Femur (tissue), 1 donor: ENCODE measurements at regions not wholly inside any gene's neighbourhood (a gene's known extent, or its start where the extent isn't known, plus 50 kb on each side); places are given as distances from the start of the nearest gene placed in this dataset.

ENCODE experiments used
- DNase-seq: peaks from one replicate; pipeline ENCODE4 v3.0.0-alpha.2; 2017

DNA sequence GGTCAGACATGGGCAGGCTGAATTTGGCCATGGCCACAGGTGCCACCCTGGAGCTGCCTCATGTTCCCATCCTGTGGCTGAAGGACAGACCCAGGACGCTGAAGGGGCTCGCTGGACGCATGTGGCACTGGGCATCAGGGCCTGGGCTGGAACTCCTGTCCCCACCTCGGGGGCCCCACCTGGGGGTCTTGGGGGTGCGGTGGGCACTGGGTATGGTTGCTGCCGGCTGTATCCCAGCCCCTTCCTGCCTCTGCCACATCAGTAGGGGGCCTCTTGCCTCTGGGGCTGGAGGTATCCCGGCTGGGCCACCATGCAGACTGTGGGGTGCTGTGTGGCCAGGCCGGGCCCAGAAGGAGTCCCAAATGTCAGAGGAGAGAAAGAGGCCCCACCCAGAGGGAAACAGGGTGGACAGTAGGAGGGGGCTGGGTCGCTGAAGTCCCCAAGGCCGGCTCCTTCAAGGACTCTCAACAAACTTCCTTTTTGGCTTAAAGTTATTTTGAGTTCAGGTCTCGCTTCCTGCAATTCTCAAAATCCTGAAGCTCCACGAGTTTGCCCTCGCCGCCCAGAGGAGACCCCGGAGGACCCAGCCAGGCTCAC is 78.7 kb downstream of the SIK1 start:
- DNase-seq, result no peak

DNA sequence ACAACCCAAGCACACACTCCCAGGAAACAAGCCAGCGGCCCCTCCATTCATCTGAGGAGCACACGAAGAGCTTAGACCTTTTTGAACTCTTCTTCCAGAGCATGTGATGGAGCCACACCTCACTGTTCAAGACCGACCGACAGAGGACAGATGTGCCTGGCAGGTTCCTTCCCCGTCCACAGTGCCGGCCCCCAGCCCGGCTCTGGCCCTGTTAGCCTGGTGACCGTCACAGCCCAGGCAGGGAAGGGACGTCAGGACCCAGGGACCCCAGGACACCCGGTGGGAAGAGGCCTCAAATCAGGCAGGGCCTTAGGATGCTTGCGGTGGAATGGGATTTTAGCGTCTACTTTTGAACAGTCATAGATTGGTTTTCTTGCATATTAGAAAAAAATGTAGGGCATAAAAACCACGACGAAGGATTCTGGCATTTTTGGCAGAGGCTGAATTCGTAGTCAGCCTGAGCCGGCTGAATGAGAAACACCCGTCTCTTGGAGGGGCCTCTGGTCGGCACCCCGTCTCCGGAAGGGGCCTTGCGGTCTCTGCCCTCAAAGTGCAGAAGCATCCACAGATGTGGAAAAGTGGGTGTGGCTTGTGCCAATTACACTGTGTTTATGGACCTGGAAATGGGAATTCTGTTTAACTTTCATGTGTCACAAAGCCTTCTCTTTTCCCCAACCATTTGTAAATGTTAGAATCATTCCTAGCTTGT is 79.3 kb downstream of the SIK1 start:
- no peak for DNase-seq

DNA sequence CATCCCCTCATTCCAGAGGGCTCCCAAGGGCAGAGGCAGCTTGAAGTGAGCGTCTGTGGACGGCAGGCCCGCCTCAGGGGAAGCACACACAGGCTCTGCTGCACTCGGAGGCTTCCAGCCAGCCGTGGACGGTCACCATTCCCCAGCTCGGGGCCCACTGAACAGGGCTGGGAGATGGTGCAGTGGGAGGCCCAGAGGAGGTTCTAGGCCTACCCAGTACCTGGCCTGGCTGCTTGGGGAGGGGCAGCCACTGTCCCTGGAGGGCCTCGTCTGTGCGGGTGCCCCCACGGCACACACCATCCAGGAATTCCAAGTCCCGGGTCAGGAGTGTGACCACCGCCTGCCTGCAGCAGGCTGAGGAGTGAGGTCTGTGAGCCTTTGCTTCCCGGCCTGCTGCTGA is 80.4 kb downstream of the SIK1 start:
- DNase-seq, result no peak

DNA sequence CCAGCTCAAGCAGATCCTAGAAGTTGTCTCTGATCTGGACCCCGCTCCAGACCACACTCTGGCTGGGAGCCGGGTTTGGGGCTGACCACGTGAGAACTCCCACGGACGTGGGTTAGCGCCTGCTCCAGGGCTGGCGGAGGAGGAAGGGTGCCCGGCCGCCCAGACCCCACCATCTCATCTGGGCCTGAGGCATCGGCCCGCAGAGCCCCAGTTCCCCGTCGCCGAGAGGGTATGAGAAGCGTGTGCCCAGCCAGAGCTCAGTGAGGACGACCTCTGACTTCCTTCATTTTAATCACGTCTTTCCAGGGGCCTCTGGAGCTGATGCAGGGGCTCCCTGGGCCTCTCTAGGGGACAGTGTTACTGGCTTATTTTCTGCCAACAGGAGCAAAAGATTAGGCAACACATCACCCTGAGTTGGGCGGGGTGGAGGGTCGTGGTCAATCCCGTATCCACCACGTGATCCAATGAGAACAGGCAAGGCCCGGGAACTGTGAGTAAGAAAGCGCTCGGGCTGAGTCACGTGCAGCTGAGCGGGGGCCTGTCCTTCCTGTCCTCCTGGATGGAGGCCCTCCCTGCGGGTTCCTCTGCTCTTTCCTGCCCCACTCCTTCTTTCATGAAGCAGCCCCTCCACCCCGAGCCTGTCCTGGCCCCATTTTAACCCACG is 81.1 kb downstream of the SIK1 start:
- DNase-seq, result peak; percentile 69

DNA sequence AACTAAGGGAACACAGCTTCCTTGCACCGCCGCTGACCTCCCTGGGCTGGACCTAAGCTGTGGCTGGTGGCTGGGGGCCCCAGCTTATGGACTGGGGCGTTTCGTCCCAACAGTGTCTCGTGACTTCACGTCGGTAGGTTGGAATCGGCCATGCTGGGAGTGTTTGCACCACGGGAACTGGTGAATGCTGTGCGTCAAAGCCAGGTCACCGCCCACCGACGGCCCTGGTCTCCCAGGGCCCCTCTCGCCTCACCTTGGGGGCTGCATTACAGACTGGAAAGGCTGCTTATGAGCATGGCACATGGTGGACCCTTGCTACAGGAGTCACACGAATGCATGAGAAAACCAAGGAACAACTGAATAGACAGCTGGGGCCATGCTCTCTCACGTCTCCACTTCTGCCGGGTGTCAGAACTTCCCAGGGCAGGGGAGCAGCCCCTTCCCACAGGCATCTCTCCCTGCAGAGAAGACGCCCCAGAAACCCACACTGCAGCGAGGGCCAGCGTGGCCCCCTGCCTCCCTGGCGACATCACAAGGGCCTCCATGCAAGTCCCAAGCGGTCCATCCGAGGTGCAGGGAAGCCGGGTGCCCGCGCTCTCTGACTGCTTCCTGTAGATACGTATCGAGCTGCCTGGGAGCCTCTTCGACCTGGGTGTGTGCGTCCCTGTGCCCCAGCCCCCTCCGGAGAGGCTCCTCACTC is 81.7 kb downstream of the SIK1 start:
- no peak for DNase-seq

DNA sequence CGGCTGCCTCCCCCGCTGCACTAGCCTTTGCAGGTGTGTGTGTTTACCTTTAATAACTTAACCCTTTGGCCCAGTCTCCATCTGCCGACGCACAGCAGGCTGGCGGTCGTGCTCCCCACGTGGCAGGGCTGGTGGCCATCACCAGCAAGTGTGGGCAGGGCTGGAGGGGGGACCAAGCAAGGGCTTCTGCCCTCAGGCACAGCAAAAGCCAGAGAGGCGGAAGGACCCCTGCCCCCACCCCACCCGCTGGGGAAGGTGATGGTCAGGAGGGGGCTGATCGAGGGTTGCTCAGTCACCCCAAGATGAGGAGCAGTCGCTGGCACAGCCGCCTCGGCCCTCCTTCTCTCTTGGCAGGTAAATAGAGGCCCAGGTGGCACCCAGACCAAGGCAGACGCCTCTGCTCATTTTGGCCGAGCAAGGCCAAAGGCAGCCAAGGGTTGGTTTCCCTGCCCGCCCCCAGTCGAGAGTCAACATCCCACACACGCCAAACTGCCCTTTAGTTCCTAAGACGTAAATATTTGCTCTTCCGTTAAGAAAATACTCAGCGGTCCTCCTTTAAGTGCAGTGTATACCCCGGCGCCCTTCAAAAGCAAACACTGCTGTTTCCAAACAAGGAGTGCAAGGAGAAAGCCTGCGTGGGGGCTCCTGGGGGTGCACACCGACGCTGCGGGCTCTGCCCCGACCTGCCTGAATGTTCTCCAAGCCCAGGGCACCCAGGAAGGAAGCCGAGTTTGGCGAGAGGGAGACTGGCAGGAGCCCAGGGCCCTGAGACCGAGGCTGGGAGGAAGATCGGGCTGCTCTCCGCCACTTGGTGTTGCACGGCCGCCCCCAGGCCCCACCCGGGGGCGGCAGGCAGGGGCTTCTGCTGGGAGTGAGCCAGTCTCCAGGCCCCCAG is 82.7 kb downstream of the SIK1 start:
- DNase-seq, result no peak

DNA sequence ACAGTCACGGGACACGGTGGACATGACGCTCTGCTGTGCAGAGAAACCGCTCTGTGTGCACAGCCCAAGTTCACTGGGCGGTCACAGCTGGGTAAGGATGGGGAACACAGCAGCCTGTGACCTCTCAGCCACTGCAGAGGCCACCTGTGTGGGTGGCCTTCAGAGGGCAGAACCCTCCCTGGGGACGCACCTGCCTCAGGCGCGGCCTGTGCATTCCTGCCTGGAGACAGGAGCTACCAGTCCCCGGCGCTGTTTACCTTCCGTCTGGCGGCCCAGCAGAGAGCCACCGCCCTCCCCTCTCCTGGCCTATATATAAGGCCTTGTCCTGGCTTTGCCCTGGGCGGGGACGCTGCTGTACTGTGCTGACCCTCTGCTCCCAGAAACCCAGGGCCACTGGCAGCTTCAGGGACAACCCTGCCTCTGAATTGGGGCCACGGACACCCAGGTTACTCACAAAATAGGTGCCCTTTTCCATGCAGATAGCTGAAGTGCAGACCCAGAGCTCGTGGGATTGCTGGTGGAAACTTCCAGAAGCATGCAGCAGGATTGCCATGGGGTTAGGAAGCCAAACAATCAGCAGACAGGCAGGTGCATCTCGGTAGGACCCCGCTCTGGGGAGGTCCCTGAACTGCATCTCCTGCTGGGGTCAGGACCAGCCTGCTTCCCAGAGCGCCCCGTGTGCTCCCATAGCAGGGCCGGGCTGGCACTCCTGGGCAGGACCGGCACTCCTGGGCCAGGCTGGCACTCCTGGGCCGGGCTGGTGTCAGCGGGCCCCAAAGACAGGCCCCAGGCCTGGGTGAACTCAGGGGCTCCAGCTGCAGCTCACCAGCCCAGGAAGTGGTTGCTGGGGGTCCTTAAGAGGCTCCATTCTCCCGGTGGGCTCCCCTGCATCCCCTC is 83.6 kb downstream of the SIK1 start:
- no peak for DNase-seq

DNA sequence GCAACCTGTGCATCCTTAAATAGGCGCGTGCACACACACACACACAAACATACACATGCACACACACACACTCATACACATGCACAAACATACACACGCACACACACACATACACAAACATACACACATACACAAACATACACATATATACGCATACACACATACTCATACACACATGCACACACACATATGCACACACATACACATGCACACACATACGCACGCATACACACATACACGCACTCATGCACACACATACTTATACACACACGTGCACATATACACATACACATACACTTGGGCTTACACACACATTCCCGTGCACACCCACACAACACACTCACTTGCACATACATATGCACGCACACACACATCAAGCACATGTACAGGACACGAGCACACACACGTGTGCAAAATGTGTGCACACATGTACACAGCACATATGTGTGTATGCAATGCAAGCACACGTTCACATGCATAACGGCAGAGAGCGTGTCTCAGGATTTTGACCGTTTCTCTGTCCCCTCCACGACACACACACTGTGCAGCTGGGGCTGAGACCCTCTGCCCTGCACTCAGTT is 84.5 kb downstream of the SIK1 start:
- DNase-seq, result no peak

DNA sequence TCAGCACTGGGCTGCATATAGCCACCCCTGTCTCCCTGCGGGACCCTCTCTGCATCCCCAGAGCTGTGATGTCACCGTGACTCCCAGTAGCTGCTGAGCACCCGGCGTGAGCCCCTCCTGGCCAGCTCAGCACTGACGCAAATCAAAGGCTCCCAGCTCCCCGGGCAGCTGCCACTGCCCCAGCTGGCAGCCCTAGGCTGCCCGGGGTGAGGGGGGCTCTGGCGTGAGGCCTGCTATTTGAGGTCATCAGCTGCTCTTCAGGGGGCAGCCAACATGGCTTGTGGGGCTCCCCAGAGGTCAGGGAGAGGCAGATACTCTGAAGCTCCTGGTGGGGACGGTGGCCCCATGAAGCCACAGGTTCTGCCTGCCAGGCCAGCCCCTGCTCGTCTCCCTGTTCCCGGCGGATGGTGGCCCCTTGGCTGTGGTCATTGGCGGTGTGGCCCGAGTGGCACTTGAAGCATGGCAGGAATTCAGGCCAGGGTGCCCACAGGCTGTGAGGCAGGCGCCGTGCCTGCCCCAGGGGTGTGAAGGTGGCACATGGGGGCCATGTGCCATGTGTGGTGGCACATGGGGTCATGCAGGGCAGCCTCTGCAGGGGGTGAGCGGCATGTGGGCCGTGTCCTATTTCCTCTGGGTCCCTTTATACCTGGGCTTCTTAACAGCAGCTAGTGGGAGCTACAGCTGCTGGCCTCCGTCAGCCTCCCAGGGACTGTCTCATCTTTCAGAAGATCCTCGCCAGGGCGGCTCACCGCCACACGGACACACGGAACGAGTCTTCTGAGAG is 85.4 kb downstream of the SIK1 start:
- peak; percentile 71 for DNase-seq

DNA sequence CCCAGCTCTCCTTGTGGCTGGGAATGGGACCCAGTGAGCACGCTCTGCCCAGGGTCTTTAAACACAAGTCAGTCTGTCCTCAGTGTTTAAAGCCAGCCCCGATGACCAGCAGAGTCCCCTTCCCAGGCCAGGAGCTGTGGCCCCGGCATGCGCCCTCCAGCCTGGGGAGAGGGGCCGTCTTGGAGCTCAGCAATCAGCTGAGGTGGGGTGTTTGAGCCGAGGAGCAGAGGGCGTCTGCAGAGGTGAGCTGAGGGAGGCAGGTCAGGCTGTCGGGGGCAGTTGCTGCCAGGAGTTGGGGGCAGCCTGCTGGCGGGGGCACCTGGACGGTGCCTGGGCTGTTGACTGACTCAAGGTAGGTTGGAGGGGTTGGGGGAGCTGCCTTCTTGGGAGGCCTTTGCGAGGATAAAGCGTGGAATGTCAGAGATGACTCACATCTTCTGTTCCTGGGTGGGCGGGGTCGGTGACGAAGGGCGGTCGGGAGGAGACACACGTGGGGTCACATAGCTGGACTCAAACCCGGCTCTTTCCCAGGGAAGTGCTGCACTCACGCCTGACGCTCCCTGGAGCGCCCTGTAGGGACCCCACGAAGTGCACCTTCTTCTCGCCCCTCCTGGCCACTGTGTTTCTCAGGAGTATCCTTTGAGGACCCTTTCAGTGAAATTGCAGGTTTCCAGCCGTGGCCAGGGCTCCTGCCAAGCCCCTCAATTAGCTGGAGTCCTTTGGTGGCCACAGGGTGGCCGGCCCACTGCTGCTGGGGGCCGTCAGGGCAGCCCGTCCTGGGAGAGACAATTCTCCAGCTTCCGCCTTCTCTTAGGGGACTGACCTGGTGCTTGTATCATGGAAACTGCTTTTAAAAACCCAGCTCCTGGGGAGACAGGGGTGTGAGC is 86.2 kb downstream of the SIK1 start:
- DNase-seq, result no peak

DNA sequence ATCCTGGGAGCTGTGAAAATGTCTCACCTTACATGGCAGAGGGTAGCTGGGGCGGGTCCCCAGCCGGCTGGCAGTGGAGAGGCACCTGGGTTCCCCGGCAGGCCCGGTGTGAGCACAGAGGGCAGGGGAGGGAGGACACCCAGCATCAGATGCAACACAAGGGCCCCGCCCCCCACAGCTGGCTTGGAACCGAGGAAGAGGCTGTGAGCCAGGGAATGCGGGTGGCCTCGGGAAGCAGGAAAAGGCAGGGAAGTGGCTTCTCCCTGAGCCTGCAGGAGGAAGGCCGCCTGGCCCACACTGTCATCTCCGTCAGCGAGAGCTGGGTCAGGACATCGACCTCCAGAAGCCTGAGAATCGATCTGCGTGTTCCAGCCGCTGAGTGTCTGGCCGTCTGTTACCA is 87.3 kb downstream of the SIK1 start:
- DNase-seq, result no peak

DNA sequence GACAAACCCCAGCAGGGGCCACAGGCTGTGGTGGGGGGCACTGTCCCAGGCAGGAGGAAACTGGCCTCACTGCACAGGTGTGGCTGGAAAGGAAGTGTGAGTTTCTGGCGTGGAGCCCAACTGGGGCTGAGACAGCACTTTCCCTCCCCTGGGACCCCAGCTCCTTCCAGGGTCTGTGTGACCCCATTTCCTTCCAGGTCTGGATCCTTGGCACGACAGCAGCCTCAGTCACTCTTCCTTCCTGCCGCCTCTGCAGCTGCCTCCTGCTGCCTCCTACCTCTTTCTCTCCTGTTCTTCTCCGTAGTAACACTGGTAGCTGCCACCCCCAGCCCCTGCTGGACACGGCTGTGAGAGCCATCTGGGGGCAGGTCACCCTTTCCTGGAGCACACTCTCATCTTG is 88.0 kb downstream of the SIK1 start:
- no peak for DNase-seq

DNA sequence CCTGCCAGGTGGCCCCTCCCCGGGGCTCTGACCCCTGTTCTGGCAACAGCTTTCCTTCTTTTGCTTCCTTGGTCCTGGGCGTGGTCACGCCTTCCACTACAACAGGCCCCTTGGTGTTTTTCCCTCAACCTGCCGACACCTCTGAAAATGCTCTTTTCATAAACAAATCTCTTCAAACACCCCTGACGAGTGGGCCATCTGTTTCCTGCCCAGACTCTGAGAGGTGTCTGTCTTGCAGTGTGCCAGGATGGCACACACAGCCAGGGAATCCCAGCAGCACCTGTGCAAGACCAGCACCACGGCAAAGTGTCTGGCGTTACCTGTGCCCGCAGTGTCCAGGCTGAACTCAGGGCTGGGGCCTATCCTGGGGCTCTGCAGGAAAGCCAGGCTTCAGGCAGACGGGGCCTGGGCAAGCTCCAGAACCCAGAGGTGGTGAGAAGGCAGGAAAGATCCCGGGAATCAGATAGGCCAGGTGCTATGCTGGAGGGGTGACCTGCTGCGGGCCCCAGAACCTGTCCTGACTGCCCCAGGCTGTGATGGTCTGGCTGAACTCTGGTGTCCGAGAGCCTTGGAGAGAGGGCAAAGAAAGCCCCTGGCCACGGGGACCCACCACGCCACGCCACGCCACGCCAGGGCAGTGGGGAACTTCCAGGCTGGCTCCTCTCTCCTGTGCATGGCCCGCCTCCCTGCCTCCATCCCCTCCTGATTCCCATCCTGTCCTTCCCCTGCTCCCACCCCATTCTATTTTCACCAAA is 88.9 kb downstream of the SIK1 start:
- no peak for DNase-seq

DNA sequence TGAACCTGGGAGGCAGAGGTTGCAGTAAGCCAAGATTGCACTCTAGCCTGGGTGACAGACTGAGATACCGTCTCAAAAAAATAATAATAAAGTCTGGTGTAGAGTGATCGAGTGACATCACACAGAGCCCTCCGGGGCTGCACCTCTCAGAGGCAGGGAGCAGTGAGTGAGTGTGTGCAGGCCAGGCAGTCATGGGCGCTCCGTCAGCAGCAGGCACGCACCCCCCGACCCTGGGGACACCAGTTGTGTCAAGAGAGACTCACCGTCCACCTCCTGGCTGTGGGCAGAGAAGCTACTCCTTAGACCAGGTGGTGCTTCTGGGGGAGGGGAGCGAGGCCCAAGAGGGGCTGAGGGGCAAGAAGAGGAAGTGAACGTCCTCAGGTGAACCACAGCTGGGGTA is 91.8 kb downstream of the SIK1 start:
- no peak for DNase-seq

DNA sequence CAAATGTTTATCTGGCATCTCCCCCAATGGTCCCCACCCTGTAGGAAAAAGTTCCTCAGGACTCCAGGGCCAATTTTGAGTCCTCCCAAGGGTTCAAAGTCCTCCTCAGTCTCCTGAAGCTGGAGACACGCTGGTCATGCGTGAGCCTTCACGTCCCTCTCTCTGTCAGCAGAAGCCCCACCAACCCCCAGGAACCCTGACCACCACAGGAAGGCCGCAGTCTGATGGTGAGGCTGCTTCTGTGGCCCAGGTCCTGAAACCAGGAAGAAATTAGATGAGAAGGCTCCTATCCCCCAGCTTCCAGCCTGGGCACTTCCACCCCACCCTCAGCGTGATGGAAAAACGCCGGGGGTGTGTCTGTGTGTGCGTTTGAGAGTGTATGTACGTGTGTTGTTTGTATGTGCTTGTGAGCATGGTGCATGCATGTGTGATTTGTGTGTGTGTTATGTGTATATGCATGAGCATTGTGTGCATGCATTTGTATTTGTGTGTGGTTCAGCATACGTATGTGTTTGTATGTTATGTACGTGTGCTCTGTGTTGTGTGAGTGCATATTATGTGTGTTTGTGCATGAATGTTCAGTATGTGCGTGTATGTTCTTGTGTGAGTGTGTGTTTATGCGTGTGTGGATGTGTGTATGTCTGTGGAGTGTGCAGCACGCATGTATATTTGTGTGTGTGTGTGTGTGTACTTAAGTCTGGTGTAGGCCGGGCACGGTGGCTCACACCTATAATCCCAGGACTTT is 92.5 kb downstream of the SIK1 start:
- DNase-seq, result no peak

DNA sequence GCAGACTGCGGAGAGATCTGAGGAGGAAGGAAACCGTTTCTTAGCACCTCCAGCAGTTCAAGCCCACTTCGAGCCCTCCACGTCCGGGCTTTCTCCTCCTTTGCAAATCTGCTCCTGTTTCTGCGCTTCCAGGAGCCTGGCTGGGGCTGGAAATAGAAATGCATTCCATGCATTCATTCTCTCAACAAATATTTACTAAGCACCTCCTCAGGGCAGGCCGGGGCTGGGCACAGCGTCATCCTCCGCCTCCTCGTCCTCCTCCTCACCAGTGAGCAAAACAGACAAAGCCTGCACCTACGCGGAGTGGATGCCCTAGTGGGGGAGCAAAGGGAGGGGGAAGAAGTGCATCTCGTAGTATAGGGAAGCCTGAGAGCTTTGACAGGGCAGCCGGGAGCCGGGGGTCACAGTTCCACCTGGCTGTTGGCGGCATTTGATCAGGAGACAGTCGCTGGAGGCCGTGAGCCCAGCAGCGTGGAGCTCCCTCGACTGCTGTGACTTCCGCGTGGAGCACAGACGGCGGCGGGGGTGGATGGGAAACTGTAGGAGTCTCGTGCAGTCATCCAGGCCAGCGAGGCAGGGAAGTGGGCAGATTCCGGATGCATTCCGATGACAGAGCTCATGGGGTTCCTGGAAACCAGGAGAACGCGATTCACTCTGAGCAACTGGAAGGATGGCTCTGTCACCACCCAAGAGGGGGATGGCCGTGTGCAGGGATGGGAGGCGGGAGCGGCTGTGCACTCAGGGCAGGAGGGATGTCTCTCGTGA is 93.5 kb downstream of the SIK1 start:
- DNase-seq, result peak; percentile 79

DNA sequence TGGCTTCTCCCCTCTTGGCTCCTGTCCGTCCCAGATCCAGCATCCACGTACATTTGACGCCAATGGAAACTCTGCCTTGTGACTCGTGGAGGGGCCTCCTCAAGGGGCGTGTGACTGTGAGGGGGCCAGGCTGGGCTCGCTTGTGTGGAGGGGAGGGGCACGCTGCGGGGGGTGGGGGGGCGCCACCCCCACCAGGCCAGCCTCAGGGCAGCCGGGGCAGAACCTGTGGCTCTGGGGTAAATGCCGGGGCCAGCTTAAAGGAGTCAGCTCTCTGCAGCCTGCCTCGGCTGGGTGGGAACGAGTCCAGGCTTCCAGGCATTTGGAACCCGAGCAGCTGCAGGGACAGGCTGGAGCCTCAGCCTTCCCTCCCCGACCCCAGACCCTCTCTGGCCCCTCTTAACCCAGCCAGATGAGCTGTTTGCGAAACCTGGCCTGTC is 94.1 kb downstream of the SIK1 start:
- DNase-seq, result peak; percentile 80
